Peyer's patch (tissue), 4 donors: ENCODE measurements at regions not wholly inside any gene's neighbourhood (a gene's known extent, or its start where the extent isn't known, plus 50 kb on each side); places are given as distances from the start of the nearest gene placed in this dataset.

Experiments used
- DNase-seq, 3 donors: peaks; one replicate each; pipeline ENCODE4 v3.0.0-alpha.2; 2017 to 2019
- H3K27ac ChIP-seq, 4 donors: fragments of 200-600 bp; sonication (generic); one replicate each; pipeline ENCODE4 v1.5.1; 2016 to 2019
- H3K27me3 ChIP-seq, 2 donors: fragments of 200-600 bp; sonication (generic); one replicate each; pipeline ENCODE4 v1.5.1; 2019
- H3K36me3 ChIP-seq, 3 donors: fragments of 200-600 bp; sonication (generic); one replicate each; pipeline ENCODE4 v1.5.1; 2016 to 2019
- H3K4me1 ChIP-seq, 4 donors: fragments of 200-600 bp; sonication (generic); one replicate each; pipeline ENCODE4 v1.5.1; 2016 to 2019
- H3K4me3 ChIP-seq, 4 donors: fragments of 200-600 bp; sonication (generic); 1 replicate in 3 of 4; 2 replicates in 1 of 4; pipeline ENCODE4 v1.5.1; 2016 to 2019; ENCODE audit warnings: mild to moderate bottlenecking in 1 of 4
- H3K9me3 ChIP-seq, 4 donors: fragments of 200-600 bp; sonication (generic); one replicate each; pipeline ENCODE4 v1.5.1; 2016 to 2019; ENCODE audit warnings: mild to moderate bottlenecking in 1 of 4
- POLR2A ChIP-seq, 2 donors: fragments of 450-650 bp; IDR thresholded peaks; one replicate each; pipeline ENCODE4 v1.5.1; 2017; ENCODE audit warnings: antibody characterized with exemption in 2 of 2, mild to moderate bottlenecking in 2 of 2, moderate library complexity in 2 of 2
- TF ChIP-seq, protein P1 (sequence below), 6 experiments: fragments of 450-650 bp in 4 of 6; fragments of 200-600 bp in 2 of 6; sonication (generic) in 1 of 6; IDR thresholded peaks; one replicate each; pipeline ENCODE4 v1.5.1; 2017 to 2019; ENCODE audit warnings: antibody characterized with exemption in 6 of 6, mild to moderate bottlenecking in 3 of 6, moderate library complexity in 1 of 6

DNA sequence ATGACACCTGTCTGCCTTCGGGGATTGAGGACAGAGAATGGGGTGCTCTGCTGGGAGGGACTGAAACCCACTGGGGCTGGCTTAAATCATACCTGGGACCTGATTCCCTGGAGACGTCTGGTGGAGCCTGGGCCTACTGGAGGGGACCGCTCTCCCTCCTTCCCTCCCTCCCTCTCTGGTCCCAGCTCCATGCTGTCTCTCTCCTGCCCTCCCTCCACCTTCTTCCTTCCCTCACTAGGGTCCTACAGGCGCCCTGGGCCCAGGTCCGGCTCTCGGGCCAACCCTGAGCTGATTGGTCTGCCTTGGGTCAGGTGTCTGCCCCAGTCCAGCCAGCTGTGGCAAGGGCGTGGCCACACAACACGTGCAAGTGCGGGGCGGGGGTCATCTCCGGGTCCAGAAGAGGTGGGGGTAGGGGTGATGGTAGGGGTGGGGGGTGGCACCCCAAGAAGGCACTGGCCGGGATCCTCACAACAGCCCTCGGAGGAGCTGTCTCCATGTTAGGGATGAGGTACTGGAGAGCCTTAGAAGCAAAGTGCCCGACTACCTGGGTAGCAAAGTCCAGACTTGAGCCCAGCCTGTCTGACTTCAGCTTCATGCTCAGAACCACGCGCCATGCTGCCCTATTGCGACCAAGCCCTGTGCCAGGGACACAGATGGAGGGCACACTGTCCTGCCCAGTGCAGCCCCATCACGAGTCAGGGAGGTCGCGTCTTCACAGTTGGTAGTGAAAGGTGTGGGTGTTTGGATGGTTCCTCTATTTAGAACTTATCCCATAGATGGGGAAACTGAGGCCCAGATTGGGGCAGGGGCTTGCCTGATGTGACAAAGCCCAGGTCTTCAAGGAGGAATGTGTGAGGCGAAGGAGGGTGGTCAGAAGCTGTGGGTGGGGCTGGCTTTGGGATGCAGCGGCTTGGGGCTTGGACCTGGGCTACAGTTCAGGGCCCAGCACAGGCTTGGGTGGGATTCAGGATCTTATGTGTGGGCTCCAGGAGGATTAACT, 574.1 kb downstream of the PTPRU start:
- DNase-seq: no peak
- Histone ChIP-seq H3K36me3 (no peaks in the 10 kb centered on the region), H3K9me3 (no peaks in the 10 kb centered on the region), H3K27me3 (no peaks in the 10 kb centered on the region), H3K4me3 (no peak overlapping the region), H3K4me1 (no peaks in the 10 kb centered on the region), H3K27ac (no peak overlapping the region)
- TF ChIP-seq, protein P1, sequence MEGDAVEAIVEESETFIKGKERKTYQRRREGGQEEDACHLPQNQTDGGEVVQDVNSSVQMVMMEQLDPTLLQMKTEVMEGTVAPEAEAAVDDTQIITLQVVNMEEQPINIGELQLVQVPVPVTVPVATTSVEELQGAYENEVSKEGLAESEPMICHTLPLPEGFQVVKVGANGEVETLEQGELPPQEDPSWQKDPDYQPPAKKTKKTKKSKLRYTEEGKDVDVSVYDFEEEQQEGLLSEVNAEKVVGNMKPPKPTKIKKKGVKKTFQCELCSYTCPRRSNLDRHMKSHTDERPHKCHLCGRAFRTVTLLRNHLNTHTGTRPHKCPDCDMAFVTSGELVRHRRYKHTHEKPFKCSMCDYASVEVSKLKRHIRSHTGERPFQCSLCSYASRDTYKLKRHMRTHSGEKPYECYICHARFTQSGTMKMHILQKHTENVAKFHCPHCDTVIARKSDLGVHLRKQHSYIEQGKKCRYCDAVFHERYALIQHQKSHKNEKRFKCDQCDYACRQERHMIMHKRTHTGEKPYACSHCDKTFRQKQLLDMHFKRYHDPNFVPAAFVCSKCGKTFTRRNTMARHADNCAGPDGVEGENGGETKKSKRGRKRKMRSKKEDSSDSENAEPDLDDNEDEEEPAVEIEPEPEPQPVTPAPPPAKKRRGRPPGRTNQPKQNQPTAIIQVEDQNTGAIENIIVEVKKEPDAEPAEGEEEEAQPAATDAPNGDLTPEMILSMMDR (IDR thresholded peaks at IDR 0.05): no peak
- no peak for TF ChIP-seq POLR2A (IDR thresholded peaks at IDR 0.05)

DNA sequence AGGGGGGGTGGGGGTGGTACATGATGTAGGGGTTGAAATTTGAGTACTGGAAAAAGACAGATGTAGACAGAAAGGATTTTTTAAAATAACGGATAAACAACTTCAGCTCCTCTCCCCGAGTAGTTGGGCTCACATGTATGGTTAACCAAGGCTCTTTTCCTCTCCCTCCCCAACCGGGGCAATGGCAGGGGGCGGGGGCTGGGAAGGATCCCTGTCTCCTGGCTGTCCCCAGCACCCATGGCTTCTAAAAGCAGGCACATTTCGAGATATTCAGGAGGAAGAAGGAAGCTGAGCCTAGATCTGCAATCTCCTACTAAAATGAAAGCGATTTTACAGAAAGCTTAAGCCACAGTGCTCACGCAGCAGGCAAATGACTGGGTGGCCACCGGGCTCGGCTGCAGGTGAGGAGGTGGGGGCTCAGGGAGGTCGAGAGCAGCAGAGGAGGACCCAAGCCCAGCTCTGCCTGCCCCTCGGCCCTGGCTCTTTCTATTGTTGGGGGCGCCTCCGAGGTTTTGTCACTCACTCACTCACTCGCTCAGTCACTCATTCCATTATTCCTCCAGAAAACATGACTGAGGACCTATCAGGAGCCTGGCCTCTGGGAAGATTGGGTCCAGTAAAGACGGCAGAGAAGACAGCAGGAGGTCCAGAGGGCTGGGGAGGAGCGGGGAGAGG, 573.3 kb downstream of the PTPRU start:
- TF ChIP-seq, protein P1 (IDR thresholded peaks at IDR 0.05): no peak
- no peak for TF ChIP-seq POLR2A (IDR thresholded peaks at IDR 0.05)
- no peak overlapping the region for H3K4me3 ChIP-seq
- no peaks in the 10 kb centered on the region for H3K9me3 ChIP-seq
- no peak overlapping the region for H3K27ac ChIP-seq
- H3K36me3 ChIP-seq: no peaks in the 10 kb centered on the region
- H3K4me1 ChIP-seq: no peaks in the 10 kb centered on the region
- DNase-seq: no peak
- H3K27me3 ChIP-seq: no peaks in the 10 kb centered on the region

DNA sequence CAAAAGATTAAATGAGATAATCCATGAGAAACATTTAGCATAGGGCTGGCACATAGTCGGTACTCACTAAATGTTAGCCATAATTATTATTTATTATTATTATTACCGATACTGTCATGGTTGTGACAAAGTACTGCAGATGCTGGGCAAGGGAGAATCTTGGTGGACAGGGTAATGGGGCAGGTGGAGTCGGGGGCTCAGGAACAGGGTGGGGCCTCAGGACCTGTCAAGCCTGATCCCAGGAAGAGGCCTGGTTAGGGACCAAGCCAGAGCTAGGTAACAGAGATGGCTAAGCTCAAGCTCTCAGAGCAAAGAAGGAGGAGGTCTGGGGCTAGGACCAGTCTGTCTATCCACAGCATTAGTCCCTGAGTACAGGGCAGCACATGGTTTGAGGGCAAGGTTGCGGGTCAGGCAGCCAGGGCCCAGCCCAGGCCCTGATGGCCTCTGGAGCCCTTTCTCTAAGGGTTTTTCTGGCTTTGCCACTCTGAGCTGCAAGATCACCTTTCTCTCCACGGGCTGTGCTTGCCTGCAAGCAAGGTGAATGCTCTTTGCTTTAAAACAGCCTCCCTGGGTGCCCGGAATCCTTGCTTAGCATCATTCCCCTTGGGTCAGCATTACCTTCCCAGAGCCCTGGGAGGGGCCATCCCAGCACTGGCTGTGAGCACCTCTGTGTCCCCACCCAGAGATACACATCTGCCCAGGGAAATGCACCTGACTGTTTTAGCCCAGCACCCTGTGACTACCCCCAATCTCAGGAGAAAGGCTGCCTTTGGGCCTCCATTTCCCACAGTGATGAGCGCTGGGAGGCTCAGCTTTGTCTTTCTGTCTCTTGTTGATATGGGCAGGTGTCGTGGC, 572.0 kb downstream of the PTPRU start:
- Histone ChIP-seq H3K36me3 (no peaks in the 10 kb centered on the region), H3K4me1 (no peaks in the 10 kb centered on the region), H3K27ac (no peak overlapping the region), H3K4me3 (no peak overlapping the region), H3K9me3 (no peaks in the 10 kb centered on the region), H3K27me3 (no peaks in the 10 kb centered on the region)
- no peak for DNase-seq
- TF ChIP-seq, protein P1 (IDR thresholded peaks at IDR 0.05): no peak
- TF ChIP-seq POLR2A (IDR thresholded peaks at IDR 0.05): no peak

DNA sequence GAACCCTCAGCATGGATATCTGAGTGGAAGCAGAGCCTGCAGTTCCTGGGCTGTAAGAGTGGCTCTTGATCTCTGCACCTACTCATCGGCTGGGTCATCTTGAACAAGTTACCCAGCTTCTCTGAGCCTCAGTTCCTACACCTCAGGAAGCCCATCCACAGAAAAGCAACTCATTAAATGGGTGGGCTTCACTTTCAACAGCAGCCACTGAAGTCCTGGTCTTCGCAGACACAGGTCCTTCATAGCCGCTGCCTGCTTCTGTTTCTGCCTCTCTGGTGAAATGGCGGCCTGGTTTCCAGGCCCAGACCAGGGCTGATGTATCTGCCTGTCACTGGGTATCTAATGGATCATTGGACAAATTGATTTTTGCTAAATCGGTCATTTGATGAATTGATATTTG, 571.4 kb downstream of the PTPRU start:
- Histone ChIP-seq H3K36me3 (no peaks in the 10 kb centered on the region), H3K27me3 (no peaks in the 10 kb centered on the region), H3K4me1 (no peaks in the 10 kb centered on the region), H3K9me3 (no peaks in the 10 kb centered on the region), H3K27ac (no peak overlapping the region), H3K4me3 (no peak overlapping the region)
- TF ChIP-seq POLR2A (IDR thresholded peaks at IDR 0.05): no peak
- TF ChIP-seq, protein P1 (IDR thresholded peaks at IDR 0.05): no peak
- peak in 1 of 3 donors; percentile 9 for DNase-seq

DNA sequence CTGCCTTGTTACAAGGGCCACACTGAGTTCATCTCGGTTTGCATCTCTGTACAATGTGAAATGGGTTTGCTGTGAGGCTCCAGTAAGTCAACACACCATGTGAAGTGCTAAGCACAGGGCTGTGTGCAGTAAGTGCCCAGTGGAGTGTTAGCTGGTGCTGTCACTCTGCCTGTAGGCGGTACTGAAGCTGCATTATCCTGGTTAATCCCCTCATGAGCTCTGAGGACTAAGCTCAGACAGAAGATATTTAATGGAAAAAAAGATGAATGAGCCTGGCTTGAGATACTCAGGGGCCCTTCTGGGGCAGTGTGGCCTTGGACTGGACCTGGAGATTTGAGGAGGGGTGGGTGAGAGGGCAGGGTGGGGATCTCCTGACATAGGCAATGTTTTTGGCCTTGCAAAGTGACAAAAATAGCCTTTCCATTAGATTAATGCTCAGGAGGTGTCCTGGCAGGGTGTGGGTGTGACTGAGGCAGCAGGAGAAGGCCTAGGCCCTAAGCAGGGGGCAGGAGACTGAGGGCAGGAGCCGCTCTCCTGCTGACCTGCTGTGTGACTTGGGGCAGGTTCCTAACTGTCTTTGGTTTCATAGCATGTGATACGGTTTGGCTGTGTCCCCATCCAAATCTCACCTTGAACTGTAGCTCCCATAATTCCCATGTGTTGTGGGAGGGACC, 570.5 kb downstream of the PTPRU start:
- Histone ChIP-seq H3K4me3 (no peak overlapping the region), H3K36me3 (no peaks in the 10 kb centered on the region), H3K27ac (no peak overlapping the region), H3K4me1 (no peaks in the 10 kb centered on the region), H3K27me3 (no peaks in the 10 kb centered on the region), H3K9me3 (no peaks in the 10 kb centered on the region)
- TF ChIP-seq POLR2A (IDR thresholded peaks at IDR 0.05): no peak
- TF ChIP-seq, protein P1 (IDR thresholded peaks at IDR 0.05): no peak
- no peak for DNase-seq
